GM19452 (cell line): ENCODE measurements at regions not wholly inside any gene's neighbourhood (a gene's known extent, or its start where the extent isn't known, plus 50 kb on each side); places are given as distances from the start of the nearest gene placed in this dataset.
"Not testable (repeated sequence)": the region's sequence is repeated elsewhere in the genome, so short reads cannot be mapped to it uniquely, and the experiment has no call there.

Experiments used
- ATAC-seq: cut with Tn5 transposase; IDR thresholded peaks from one replicate; pipeline ENCODE4 v1.9.1; 2021; ENCODE audit not compliant: unreplicated experiment

GRCh38 chr1:81179242-81179641 is 621.5 kb upstream of the ADGRL2 start:
- no peak for ATAC-seq

GRCh38 chr1:81178431-81179093 is 622.2 kb upstream of the ADGRL2 start:
- not testable (repeated sequence) for ATAC-seq

- ATAC-seq: no peak
Measured at GRCh38 chr1:81174811-81175476, 625.8 kb upstream of the ADGRL2 start.

GRCh38 chr1:81174052-81174451 is 626.7 kb upstream of the ADGRL2 start:
- no peak for ATAC-seq

- ATAC-seq: no peak
Measured at GRCh38 chr1:81172483-81172882, 628.3 kb upstream of the ADGRL2 start.

GRCh38 chr1:81170721-81171120 is 630.0 kb upstream of the ADGRL2 start:
- ATAC-seq: no peak

- ATAC-seq: no peak
Measured at GRCh38 chr1:81165963-81166362, 634.8 kb upstream of the ADGRL2 start.

GRCh38 chr1:81160696-81161095 is 640.0 kb upstream of the ADGRL2 start:
- no peak for ATAC-seq

- no peak for ATAC-seq
Measured at GRCh38 chr1:81158592-81158991, 642.1 kb upstream of the ADGRL2 start.

- ATAC-seq: no peak
Measured at GRCh38 chr1:81157686-81158085, 643.0 kb upstream of the ADGRL2 start.

GRCh38 chr1:81156887-81157286 is 643.8 kb upstream of the ADGRL2 start:
- ATAC-seq: no peak

- no peak for ATAC-seq
Measured at GRCh38 chr1:81155131-81155530, 645.6 kb upstream of the ADGRL2 start.

GRCh38 chr1:81151206-81151605 is 649.5 kb upstream of the ADGRL2 start:
- ATAC-seq: no peak

- ATAC-seq: no peak
Measured at GRCh38 chr1:81149649-81150325, 650.9 kb upstream of the ADGRL2 start.

- ATAC-seq: no peak
Measured at GRCh38 chr1:81144240-81144825, 656.4 kb upstream of the ADGRL2 start.

GRCh38 chr1:81142099-81142826 is 658.5 kb upstream of the ADGRL2 start:
- ATAC-seq: no peak

GRCh38 chr1:81135524-81135923 is 665.2 kb upstream of the ADGRL2 start:
- ATAC-seq: no peak

- no peak for ATAC-seq
Measured at GRCh38 chr1:81129776-81130175, 671.0 kb upstream of the ADGRL2 start.

GRCh38 chr1:81129366-81129765 is 671.4 kb upstream of the ADGRL2 start:
- no peak for ATAC-seq

- ATAC-seq: no peak
Measured at GRCh38 chr1:81128079-81128478, 672.7 kb upstream of the ADGRL2 start.

GRCh38 chr1:81126989-81127581 is 673.6 kb upstream of the ADGRL2 start:
- no peak for ATAC-seq
